ENCODE measurements at regions not wholly inside any gene's neighbourhood (a gene's known extent, or its start where the extent isn't known, plus 50 kb on each side); places are given as distances from the start of the nearest gene placed in this dataset.

GRCh38 chr9:119818726-119819435, 449.6 kb upstream of the BRINP1 start:
- no peak overlapping the region for H3K4me3 ChIP-seq (ENCODE audit: low read depth, poor library complexity, severe bottlenecking)
- 82 to 87% methylated on average over 5 of the region's 5 CpGs for WGBS, 2 donors
- no peak for DNase-seq (ENCODE audit: low spot score in 2 of 2)
- intact Hi-C loops (cut with DNase I; ENCODE audit: low total_unique reads): no loop called here
- TF ChIP-seq CTCF (IDR thresholded peaks at IDR 0.05) (no peak), POLR2A (IDR thresholded peaks at IDR 0.05) (no peak)

GRCh38 chr9:119810645-119811429, 441.6 kb upstream of the BRINP1 start:
- TF ChIP-seq CTCF (IDR thresholded peaks at IDR 0.05): no peak
- no peak for TF ChIP-seq POLR2A (IDR thresholded peaks at IDR 0.05)

GRCh38 chr9:119803679-119804078, 434.4 kb upstream of the BRINP1 start:
- TF ChIP-seq CTCF (IDR thresholded peaks at IDR 0.05) (no peak), POLR2A (IDR thresholded peaks at IDR 0.05) (no peak)
- H3K4me3 ChIP-seq (ENCODE audit: low read depth, poor library complexity, severe bottlenecking): no peak overlapping the region
- DNase-seq (ENCODE audit: low spot score in 2 of 2): no peak
- whole genome bisulfite sequencing, 2 donors: 94 to 100% methylated on average over 1 of the region's 1 CpG
- intact Hi-C loops (cut with DNase I; ENCODE audit: low total_unique reads): no loop called here

More at GRCh38 chr9:119810645-119811429, 441.6 kb upstream of the BRINP1 start:
- 50 to 61% methylated on average over 9 of the region's 9 CpGs for WGBS, 2 donors
- no peak overlapping the region for H3K4me3 ChIP-seq (ENCODE audit: low read depth, poor library complexity, severe bottlenecking)
- intact Hi-C loops (cut with DNase I; ENCODE audit: low total_unique reads): no loop called here
- no peak for DNase-seq (ENCODE audit: low spot score in 2 of 2)

GRCh38 chr9:119802621-119803020, 433.4 kb upstream of the BRINP1 start:
- TF ChIP-seq POLR2A (IDR thresholded peaks at IDR 0.05) (no peak), CTCF (IDR thresholded peaks at IDR 0.05) (no peak)
- no peak overlapping the region for H3K4me3 ChIP-seq (ENCODE audit: low read depth, poor library complexity, severe bottlenecking)
- intact Hi-C loops (cut with DNase I; ENCODE audit: low total_unique reads): no loop called here
- 10 to 22% methylated on average over 5 to 6 of the region's 6 CpGs for WGBS, 2 donors
- peak; percentile 70 to 90 for DNase-seq (ENCODE audit: low spot score in 2 of 2)

GRCh38 chr9:119802133-119802532, 432.9 kb upstream of the BRINP1 start:
- 26 to 30% methylated on average over 3 of the region's 3 CpGs for WGBS, 2 donors

More at GRCh38 chr9:119802133-119802532, 432.9 kb upstream of the BRINP1 start:
- no peak for DNase-seq (ENCODE audit: low spot score in 2 of 2)
- intact Hi-C loops (cut with DNase I; ENCODE audit: low total_unique reads): no loop called here
- no peak overlapping the region for H3K4me3 ChIP-seq (ENCODE audit: low read depth, poor library complexity, severe bottlenecking)
- TF ChIP-seq POLR2A (IDR thresholded peaks at IDR 0.05) (no peak), CTCF (IDR thresholded peaks at IDR 0.05) (no peak)

Data from lower leg skin (tissue), 4 donors.